Suprapubic skin (tissue), 3 donors: ENCODE measurements at regions not wholly inside any gene's neighbourhood (a gene's known extent, or its start where the extent isn't known, plus 50 kb on each side); places are given as distances from the start of the nearest gene placed in this dataset.

ENCODE experiments used
- POLR2A ChIP-seq, 2 donors: fragments of 450-650 bp; IDR thresholded peaks; one replicate each; pipeline ENCODE4 v1.6.1; 2017; ENCODE audit warnings: antibody characterized with exemption in 2 of 2, mild to moderate bottlenecking in 2 of 2, moderate library complexity in 2 of 2
- TF ChIP-seq, protein P1 (sequence below), 2 donors: fragments of 200-600 bp in 1 of 2; fragments of 450-650 bp in 1 of 2; sonication (generic) in 1 of 2; IDR thresholded peaks; one replicate each; pipeline ENCODE4 v1.5.1; 2016 to 2019; ENCODE audit warnings: antibody characterized with exemption in 2 of 2, mild to moderate bottlenecking in 1 of 2, moderate library complexity in 1 of 2

DNA sequence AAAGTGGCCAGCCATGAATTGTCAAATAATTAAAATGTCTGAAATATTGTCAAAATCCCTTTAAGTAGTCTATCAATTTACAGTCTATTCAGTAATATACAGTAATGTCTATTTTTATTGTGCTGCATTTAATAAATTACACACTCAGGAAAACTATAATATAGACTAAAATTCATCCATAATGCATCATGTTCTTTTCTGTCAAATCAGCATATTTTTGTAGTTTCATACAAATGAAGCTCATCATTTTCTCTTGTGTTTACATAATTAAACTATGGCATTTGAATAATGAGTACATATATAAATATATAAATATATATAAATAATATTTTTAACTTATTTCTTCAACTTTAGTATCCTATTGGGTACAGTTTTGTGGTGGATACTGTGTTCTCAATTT is 868.7 kb upstream of the CHORDC1 start:
- TF ChIP-seq, protein P1, sequence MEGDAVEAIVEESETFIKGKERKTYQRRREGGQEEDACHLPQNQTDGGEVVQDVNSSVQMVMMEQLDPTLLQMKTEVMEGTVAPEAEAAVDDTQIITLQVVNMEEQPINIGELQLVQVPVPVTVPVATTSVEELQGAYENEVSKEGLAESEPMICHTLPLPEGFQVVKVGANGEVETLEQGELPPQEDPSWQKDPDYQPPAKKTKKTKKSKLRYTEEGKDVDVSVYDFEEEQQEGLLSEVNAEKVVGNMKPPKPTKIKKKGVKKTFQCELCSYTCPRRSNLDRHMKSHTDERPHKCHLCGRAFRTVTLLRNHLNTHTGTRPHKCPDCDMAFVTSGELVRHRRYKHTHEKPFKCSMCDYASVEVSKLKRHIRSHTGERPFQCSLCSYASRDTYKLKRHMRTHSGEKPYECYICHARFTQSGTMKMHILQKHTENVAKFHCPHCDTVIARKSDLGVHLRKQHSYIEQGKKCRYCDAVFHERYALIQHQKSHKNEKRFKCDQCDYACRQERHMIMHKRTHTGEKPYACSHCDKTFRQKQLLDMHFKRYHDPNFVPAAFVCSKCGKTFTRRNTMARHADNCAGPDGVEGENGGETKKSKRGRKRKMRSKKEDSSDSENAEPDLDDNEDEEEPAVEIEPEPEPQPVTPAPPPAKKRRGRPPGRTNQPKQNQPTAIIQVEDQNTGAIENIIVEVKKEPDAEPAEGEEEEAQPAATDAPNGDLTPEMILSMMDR (IDR thresholded peaks at IDR 0.05) = no peak
- TF ChIP-seq POLR2A (IDR thresholded peaks at IDR 0.05) = no peak
